Retinal pigment epithelial cell (primary cell): ENCODE measurements at regions not wholly inside any gene's neighbourhood (a gene's known extent, or its start where the extent isn't known, plus 50 kb on each side); places are given as distances from the start of the nearest gene placed in this dataset.

Experiments used
- DNase-seq: peaks from one replicate; pipeline ENCODE4 v3.0.0-alpha.2; 2010; ENCODE audit warnings: low read depth
- H3K4me3 ChIP-seq: 2 replicates; pipeline ENCODE4 v1.5.1; 2011; ENCODE audit warnings: mild to moderate bottlenecking, low read length, control low read depth, moderate library complexity
- TF ChIP-seq, protein P1 (sequence below): conservative IDR thresholded peaks from 2 replicates; pipeline ENCODE4 v1.5.1; 2011; ENCODE audit warnings: low read depth, low read length, control low read depth, inconsistent platforms

DNA sequence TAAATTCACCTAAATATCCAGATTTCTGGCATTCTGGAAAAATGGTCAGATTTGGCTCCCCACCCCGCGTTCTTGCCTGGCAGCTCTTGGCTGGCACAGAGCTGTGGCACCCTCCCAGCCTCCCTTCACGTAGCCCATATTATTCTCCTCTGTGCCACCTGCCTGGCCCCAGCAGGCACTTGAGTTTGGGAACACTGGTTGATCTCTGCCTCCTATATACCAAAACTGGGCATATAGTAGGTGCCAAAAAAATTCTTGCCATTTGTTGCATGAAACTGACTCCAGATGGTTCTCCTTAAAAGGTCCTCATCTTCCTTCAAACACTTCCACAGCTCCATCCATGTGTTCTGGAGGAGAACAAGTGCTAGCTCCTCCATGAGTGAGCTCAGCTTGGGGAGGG lies 167.0 kb downstream of the RPS24 start:
- no peak for DNase-seq
- TF ChIP-seq, protein P1, sequence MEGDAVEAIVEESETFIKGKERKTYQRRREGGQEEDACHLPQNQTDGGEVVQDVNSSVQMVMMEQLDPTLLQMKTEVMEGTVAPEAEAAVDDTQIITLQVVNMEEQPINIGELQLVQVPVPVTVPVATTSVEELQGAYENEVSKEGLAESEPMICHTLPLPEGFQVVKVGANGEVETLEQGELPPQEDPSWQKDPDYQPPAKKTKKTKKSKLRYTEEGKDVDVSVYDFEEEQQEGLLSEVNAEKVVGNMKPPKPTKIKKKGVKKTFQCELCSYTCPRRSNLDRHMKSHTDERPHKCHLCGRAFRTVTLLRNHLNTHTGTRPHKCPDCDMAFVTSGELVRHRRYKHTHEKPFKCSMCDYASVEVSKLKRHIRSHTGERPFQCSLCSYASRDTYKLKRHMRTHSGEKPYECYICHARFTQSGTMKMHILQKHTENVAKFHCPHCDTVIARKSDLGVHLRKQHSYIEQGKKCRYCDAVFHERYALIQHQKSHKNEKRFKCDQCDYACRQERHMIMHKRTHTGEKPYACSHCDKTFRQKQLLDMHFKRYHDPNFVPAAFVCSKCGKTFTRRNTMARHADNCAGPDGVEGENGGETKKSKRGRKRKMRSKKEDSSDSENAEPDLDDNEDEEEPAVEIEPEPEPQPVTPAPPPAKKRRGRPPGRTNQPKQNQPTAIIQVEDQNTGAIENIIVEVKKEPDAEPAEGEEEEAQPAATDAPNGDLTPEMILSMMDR, result no peak
- no peak overlapping the region for H3K4me3 ChIP-seq

DNA sequence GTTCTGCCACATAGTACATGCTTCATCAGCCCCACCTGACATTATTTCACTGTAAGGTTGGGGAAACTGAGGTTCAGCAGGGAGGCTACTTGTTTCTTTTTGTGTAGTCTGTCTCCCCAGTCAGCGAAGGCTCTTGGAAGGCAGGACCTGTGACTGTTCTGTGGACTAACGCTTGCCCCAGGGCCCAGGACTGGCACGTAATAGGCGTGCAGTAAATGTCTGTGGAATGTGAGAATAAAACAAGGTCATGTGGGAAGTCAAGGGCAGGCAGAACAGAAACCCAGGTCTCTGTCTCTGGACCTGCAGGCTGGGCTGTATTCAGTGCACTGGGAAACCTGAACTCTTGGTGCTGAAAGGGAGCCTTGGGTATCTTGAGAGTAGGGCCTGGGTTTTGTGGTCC lies 168.7 kb downstream of the RPS24 start:
- TF ChIP-seq, protein P1, result no peak
- no peak for DNase-seq

DNA sequence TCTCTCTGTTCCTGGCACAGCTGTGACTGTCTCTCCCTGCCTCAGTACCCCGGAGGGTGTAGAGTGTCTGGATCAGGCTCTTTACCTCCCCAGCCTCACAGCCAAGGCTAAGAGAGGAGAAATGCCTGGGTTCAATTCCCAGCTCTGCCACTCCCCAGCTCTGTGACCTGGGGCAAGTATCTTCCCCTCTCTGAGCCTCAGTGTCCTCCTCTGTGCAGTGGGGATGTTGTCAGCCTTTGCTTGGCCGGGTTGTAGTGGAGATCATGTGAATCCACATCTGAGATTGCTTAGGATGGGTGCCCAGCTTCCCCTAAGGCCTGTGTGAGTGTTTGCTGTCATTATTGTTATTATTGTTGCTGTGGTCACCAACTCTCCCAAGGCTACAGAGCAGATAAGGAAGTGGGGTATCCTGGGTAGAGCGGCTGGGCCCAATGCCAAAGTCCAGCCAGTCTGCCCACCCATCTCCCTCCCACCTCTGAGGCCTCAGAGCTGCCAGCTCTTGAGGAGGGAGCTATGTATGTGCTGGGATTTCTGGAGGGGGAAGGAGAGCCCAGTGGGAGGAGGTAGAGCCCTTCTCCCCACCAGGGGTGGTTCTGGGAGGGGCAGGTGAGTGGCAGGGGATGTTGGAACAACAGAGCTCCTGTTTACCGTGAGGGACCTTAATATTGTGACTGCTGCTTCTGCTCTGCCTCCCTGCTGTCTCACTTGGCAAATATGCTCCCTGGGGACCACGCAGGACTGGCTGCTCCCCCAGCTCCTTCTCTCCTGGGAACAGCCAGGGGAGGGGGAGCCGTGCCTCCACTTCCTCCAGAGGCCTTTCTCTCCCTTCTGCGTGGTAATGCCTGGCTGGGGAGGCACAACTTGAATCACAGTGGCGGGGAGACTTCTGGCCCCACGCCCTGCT lies 170.5 kb downstream of the RPS24 start:
- TF ChIP-seq, protein P1, result no peak
- DNase-seq, result peak; percentile 24
- no peak overlapping the region for H3K4me3 ChIP-seq

More for the DNA sequence above, 168.7 kb downstream of the RPS24 start:
- H3K4me3 ChIP-seq, result no peak overlapping the region

DNA sequence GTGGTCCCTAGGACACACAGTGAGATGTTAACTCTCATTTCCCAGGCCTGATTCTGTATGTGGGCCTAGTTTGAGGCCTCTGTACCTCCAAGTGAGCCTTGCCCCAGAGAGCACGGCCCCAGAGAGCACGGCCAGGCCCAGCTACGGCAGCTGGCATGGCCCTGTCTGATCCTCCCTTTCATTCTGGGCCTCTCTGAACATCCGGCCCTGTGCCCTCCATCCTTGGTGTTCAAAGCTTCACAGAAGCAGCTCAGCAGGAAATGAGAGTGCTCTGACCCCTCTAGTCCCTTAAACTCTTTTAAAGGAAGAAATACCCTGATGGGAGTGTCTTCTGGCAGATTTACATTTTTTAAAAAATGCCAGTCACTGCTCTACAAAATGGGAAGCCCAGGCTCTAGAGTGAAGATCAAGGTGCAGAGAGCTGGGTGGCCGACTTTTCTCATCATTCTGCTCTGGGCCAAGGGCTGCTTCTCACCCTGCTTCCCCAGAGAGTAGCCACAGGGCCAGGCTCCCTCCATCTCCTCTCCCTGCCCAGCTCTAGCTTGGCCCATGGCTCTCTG lies 171.9 kb downstream of the RPS24 start:
- no peak for DNase-seq
- H3K4me3 ChIP-seq, result no peak overlapping the region
- TF ChIP-seq, protein P1, result no peak

DNA sequence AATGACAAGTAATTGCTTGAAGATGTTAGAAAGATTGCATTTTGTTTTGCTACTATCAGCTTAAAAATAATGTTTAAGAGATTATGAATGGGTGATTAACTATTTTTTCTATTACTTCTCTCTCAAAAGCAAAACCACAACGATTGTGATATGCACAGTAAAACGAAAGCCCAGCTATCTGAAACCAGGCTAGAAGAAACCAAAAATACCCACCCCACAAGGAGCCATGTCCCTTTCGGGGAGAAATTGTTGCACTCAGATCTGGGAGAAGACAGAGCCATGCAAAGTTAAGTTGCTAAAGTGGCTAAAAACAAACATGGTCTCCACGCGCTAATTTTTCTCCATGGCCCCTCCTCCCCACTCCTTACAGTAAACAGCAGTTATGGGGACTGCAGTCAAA lies 173.6 kb downstream of the RPS24 start:
- H3K4me3 ChIP-seq, result no peak overlapping the region
- TF ChIP-seq, protein P1, result no peak
- DNase-seq, result no peak

DNA sequence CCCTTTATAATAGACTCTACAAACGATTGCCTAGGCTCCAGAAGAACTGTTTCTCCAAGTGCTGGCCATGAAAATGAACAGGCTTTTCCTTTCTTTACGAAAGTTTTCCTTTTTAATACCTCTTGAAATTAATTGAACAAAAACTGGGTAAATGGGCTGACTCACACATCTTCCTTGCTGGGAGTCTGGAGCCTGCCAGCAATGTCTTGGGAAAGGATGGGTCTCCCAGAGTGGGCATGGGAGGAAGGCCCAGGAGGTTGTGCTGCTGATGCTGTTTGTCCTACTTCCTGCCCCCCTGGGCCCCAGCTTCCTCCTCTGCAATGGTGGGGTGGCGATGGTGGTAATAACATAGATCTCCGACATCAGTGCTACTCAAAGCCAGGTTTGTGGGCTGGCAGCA lies 174.1 kb downstream of the RPS24 start:
- TF ChIP-seq, protein P1, result no peak
- no peak overlapping the region for H3K4me3 ChIP-seq
- no peak for DNase-seq

DNA sequence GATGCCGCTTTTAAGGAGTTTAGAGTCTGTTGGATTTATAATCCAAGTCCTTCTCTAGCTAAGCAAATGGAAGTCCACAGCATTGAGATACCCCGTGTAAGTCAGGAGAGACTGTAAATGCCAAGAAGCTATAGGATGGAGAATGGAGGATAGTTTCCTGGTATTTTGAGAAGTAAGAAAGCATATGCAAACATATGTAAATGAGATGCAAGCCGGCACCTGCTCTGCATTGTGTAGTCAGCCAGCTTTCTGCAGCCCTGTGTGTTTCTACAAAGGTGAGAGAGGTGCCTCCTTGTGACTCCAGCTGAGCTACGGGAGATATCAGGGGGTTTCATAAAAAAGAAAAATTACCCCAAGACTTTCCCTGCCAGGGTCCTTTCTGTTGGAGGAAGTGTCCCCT lies 176.3 kb downstream of the RPS24 start:
- TF ChIP-seq, protein P1, result no peak
- no peak for DNase-seq

More for the DNA sequence above, 176.3 kb downstream of the RPS24 start:
- H3K4me3 ChIP-seq, result no peak overlapping the region
